ENCODE measurements at regions not wholly inside any gene's neighbourhood (a gene's known extent, or its start where the extent isn't known, plus 50 kb on each side); places are given as distances from the start of the nearest gene placed in this dataset.
A peak's percentile ranks its signal among the peaks of the same experiment; 100 is the strongest.

- no peak for DNase-seq
Observed at GRCh38 chr13:79803296-79803695, 322.3 kb downstream of the NDFIP2 start.

GRCh38 chr13:79802389-79803085, 321.6 kb downstream of the NDFIP2 start:
- DNase-seq = peak; percentile 19

- DNase-seq = no peak
Observed at GRCh38 chr13:79799059-79799867, 318.3 kb downstream of the NDFIP2 start.

- no peak for DNase-seq
Observed at GRCh38 chr13:79796136-79796535, 315.2 kb downstream of the NDFIP2 start.

- no peak for DNase-seq
Observed at GRCh38 chr13:79794931-79795330, 314.0 kb downstream of the NDFIP2 start.

GRCh38 chr13:79792716-79793115, 311.8 kb downstream of the NDFIP2 start:
- no peak for DNase-seq

- no peak for DNase-seq
Observed at GRCh38 chr13:79791471-79792042, 310.6 kb downstream of the NDFIP2 start.

GRCh38 chr13:79786176-79786575, 305.2 kb downstream of the NDFIP2 start:
- DNase-seq = no peak

GRCh38 chr13:79782541-79783205, 301.7 kb downstream of the NDFIP2 start:
- peak; percentile 97 for DNase-seq

- DNase-seq = no peak
Observed at GRCh38 chr13:79781829-79782540, 301.0 kb downstream of the NDFIP2 start.

GRCh38 chr13:79780240-79780639, 299.3 kb downstream of the NDFIP2 start:
- DNase-seq = no peak

- DNase-seq = peak; percentile 24
Observed at GRCh38 chr13:79779761-79780160, 298.8 kb downstream of the NDFIP2 start.

GRCh38 chr13:79778741-79779460, 297.9 kb downstream of the NDFIP2 start:
- DNase-seq = no peak

GRCh38 chr13:79777504-79777903, 296.5 kb downstream of the NDFIP2 start:
- no peak for DNase-seq

GRCh38 chr13:79776531-79777295, 295.8 kb downstream of the NDFIP2 start:
- DNase-seq = no peak

- peak; percentile 23 for DNase-seq
Observed at GRCh38 chr13:79775830-79776229, 294.9 kb downstream of the NDFIP2 start.

- no peak for DNase-seq
Observed at GRCh38 chr13:79772811-79773210, 291.9 kb downstream of the NDFIP2 start.

GRCh38 chr13:79771493-79771892, 290.5 kb downstream of the NDFIP2 start:
- no peak for DNase-seq

GRCh38 chr13:79770056-79770455, 289.1 kb downstream of the NDFIP2 start:
- DNase-seq = no peak

GRCh38 chr13:79767126-79767525, 286.2 kb downstream of the NDFIP2 start:
- DNase-seq = no peak

- DNase-seq = no peak
Observed at GRCh38 chr13:79765331-79765730, 284.4 kb downstream of the NDFIP2 start.
